Lower leg skin (tissue), 3 donors: ENCODE measurements at regions not wholly inside any gene's neighbourhood (a gene's known extent, or its start where the extent isn't known, plus 50 kb on each side); places are given as distances from the start of the nearest gene placed in this dataset.

Experiments
- CTCF ChIP-seq, 3 donors: fragments of 450-650 bp; IDR thresholded peaks; one replicate each; pipeline ENCODE4 v1.5.1; 2016; ENCODE audit warnings: antibody characterized with exemption in 3 of 3, mild to moderate bottlenecking in 3 of 3, moderate library complexity in 2 of 3
- POLR2A ChIP-seq, 2 donors: fragments of 450-650 bp; IDR thresholded peaks; one replicate each; pipeline ENCODE4 v1.6.1; 2016 to 2017; ENCODE audit warnings: antibody characterized with exemption in 2 of 2, mild to moderate bottlenecking in 1 of 2, moderate library complexity in 1 of 2

- TF ChIP-seq CTCF (IDR thresholded peaks at IDR 0.05) = no peak
- TF ChIP-seq POLR2A (IDR thresholded peaks at IDR 0.05) = no peak
Measured at GRCh38 chr10:58010073-58010702, 257.5 kb downstream of the IPMK start.
